Transverse colon (tissue), 4 donors: ENCODE measurements at regions not wholly inside any gene's neighbourhood (a gene's known extent, or its start where the extent isn't known, plus 50 kb on each side); places are given as distances from the start of the nearest gene placed in this dataset.

ENCODE experiments used
- DNase-seq: peaks from one replicate; pipeline ENCODE4 v3.0.0-alpha.2; 2019
- H3K27ac ChIP-seq, 4 donors: fragments of 200-600 bp; sonication (generic); 2 replicates each; pipeline ENCODE4 v1.5.1; 2016 to 2018; ENCODE audit warnings: inconsistent platforms in 4 of 4
- H3K27me3 ChIP-seq: fragments of 200-600 bp; sonication (generic); 2 replicates; pipeline ENCODE4 v1.5.1; 2017; ENCODE audit warnings: inconsistent platforms
- H3K36me3 ChIP-seq, 4 donors: fragments of 200-600 bp; sonication (generic); 2 replicates each; pipeline ENCODE4 v1.5.1; 2017 to 2019; ENCODE audit warnings: inconsistent platforms in 4 of 4
- H3K4me1 ChIP-seq, 4 donors: fragments of 200-600 bp; sonication (generic); 2 replicates each; pipeline ENCODE4 v1.5.1; 2017 to 2020; ENCODE audit warnings: inconsistent platforms in 4 of 4
- H3K4me3 ChIP-seq, 4 donors: fragments of 200-600 bp; sonication (generic); 1 replicate in 1 of 4; 2 replicates in 3 of 4; pipeline versions ENCODE4 v1.5.1 to v1.6.1; 2017 to 2019; ENCODE audit warnings: inconsistent platforms in 4 of 4
- H3K9me3 ChIP-seq, 2 donors: fragments of 200-600 bp; sonication (generic); 2 replicates each; pipeline ENCODE4 v1.5.1; 2017 to 2019; ENCODE audit warnings: inconsistent platforms in 2 of 2
- EP300 ChIP-seq: sonication (generic); formaldehyde crosslinking; IDR thresholded peaks from one replicate; pipeline ENCODE4 v1.6.1; 2017; ENCODE audit warnings: antibody characterized with exemption, low read depth
- POLR2A ChIP-seq: fragments of 450-650 bp; IDR thresholded peaks from one replicate; pipeline ENCODE4 v1.6.1; 2016; ENCODE audit warnings: antibody characterized with exemption, mild to moderate bottlenecking, moderate library complexity
- POLR2AphosphoS5 ChIP-seq, 3 donors: sonication (generic); formaldehyde crosslinking; IDR thresholded peaks; one replicate each; pipeline ENCODE4 v1.6.1; 2016; ENCODE audit warnings: antibody characterized with exemption in 3 of 3
- WGBS, 2 donors: methylation state at CpG; one replicate each; pipeline ENCODE4 v1.1.5; 2018; ENCODE audit warnings: low coverage in 1 of 2; 5-methylcytosine and 5-hydroxymethylcytosine counted together
- in situ Hi-C, 4 donors: fragments of 200-750 bp; cut with MboI; loops; one replicate each; pipeline versions ENCODE4 v1.15.0 to v1.15.1; 2017; ENCODE audit warnings: low sequenced_read_pairs in 3 of 4, low pct_ligation_motif_present in 1 of 4, low pct_unique_long_range_greater_than_20kb in 1 of 4
- intact Hi-C: fragments of 100-400 bp; cut with DNase I; formaldehyde crosslinking; loops from one replicate; pipeline ENCODE4 v1.15.1; 2023; ENCODE audit warnings: low total_unique reads
- TF ChIP-seq, protein P1 (sequence below), 5 experiments: fragments of 200-600 bp in 3 of 5; fragments of 450-650 bp in 2 of 5; sonication (generic) in 3 of 5; IDR thresholded peaks; 1 replicate in 2 of 5; 2 replicates in 3 of 5; pipeline ENCODE4 v1.5.1; 2016 to 2017; ENCODE audit warnings: antibody characterized with exemption in 5 of 5, inconsistent platforms in 3 of 5, mild to moderate bottlenecking in 2 of 5, moderate library complexity in 1 of 5

DNA sequence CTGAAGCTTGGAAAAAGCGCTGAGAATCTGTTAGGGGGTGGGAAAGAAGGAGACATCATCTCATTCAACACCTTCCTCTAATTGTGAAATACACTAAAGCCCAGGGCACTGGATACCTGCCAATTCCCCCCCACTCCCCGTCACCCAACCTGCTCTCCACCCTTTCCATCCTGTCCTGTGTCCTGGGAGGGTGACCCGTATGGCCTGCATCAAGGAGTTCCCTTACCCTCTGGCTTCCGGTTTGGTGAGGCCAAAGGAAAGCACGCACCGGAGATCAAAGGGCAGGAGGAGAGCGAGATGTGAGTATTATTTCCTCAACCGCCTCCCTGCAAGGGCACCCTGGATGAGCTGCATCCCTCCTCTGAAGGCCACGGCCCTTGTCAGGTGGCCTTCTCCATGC, 65.0 kb upstream of the PTPRJ start:
- H3K27ac ChIP-seq = no peak overlapping the region
- DNase-seq = peak; percentile 11

GRCh38 chr11:47914743-47915142, 65.6 kb upstream of the PTPRJ start:
- no peaks in the 10 kb centered on the region for H3K9me3 ChIP-seq
- intact Hi-C loops = loop anchor here (1.0 kb wide), 1 partner anchor 15 kb away; no protein-coding TSS in a partner anchor
- 79 to 81% methylated on average over 6 to 7 of the region's 7 CpGs for WGBS, 2 donors

More for the DNA sequence above, 65.0 kb upstream of the PTPRJ start:
- Histone ChIP-seq H3K4me3 (no peak overlapping the region), H3K27me3 (no peaks in the 10 kb centered on the region), H3K4me1 (peaks cover 0 to 15% (median 0%) of the 10 kb centered on the region in 4 donors), H3K9me3 (no peaks in the 10 kb centered on the region), H3K36me3 (no peaks in the 10 kb centered on the region)
- intact Hi-C loops (no loop called here), in situ Hi-C loops (no loop called here)
- TF ChIP-seq, protein P1, sequence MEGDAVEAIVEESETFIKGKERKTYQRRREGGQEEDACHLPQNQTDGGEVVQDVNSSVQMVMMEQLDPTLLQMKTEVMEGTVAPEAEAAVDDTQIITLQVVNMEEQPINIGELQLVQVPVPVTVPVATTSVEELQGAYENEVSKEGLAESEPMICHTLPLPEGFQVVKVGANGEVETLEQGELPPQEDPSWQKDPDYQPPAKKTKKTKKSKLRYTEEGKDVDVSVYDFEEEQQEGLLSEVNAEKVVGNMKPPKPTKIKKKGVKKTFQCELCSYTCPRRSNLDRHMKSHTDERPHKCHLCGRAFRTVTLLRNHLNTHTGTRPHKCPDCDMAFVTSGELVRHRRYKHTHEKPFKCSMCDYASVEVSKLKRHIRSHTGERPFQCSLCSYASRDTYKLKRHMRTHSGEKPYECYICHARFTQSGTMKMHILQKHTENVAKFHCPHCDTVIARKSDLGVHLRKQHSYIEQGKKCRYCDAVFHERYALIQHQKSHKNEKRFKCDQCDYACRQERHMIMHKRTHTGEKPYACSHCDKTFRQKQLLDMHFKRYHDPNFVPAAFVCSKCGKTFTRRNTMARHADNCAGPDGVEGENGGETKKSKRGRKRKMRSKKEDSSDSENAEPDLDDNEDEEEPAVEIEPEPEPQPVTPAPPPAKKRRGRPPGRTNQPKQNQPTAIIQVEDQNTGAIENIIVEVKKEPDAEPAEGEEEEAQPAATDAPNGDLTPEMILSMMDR (IDR thresholded peaks at IDR 0.05) = no peak
- TF ChIP-seq EP300 (no peak), POLR2A (no peak), POLR2AphosphoS5 (IDR thresholded peaks at IDR 0.05) (no peak)
- 65% methylated on average over 9 of the region's 9 CpGs; no CpG with 5 or more reads in 1 of the 2 donors for WGBS, 2 donors

GRCh38 chr11:47913529-47914244, 65.5 kb upstream of the NUP160 start:
- DNase-seq = no peak
- in situ Hi-C loops (no loop called here), intact Hi-C loops (loop anchor here (1.0 kb wide), 1 partner anchor 14 kb away; no protein-coding TSS in a partner anchor)
- no peaks in the 10 kb centered on the region for H3K36me3 ChIP-seq
- no peaks in the 10 kb centered on the region for H3K9me3 ChIP-seq
- no peaks in the 10 kb centered on the region for H3K27me3 ChIP-seq
- 89 to 95% methylated on average over 7 to 8 of the region's 8 CpGs for WGBS, 2 donors
- peaks cover 0 to 13% (median 0%) of the 10 kb centered on the region in 4 donors for H3K4me1 ChIP-seq
- no peak for TF ChIP-seq POLR2AphosphoS5 (IDR thresholded peaks at IDR 0.05)
- no peak for TF ChIP-seq POLR2A
- TF ChIP-seq, protein P1 (IDR thresholded peaks at IDR 0.05) = no peak
- no peak for TF ChIP-seq EP300
- H3K27ac ChIP-seq = no peak overlapping the region
- no peak overlapping the region for H3K4me3 ChIP-seq

More at GRCh38 chr11:47914743-47915142, 65.6 kb upstream of the PTPRJ start:
- Histone ChIP-seq H3K4me1 (peaks cover 0 to 15% (median 0%) of the 10 kb centered on the region in 4 donors), H3K36me3 (no peaks in the 10 kb centered on the region), H3K27me3 (no peaks in the 10 kb centered on the region), H3K27ac (no peak overlapping the region), H3K4me3 (no peak overlapping the region)
- DNase-seq = no peak
- in situ Hi-C loops = no loop called here
- TF ChIP-seq POLR2A (no peak), POLR2AphosphoS5 (IDR thresholded peaks at IDR 0.05) (no peak), EP300 (no peak)
- TF ChIP-seq, protein P1 (IDR thresholded peaks at IDR 0.05) = no peak

GRCh38 chr11:47912843-47913437, 64.8 kb upstream of the NUP160 start:
- Histone ChIP-seq H3K9me3 (no peaks in the 10 kb centered on the region), H3K27me3 (no peaks in the 10 kb centered on the region), H3K4me1 (peaks cover 0 to 6% (median 0%) of the 10 kb centered on the region in 4 donors), H3K27ac (no peak overlapping the region), H3K4me3 (no peak overlapping the region), H3K36me3 (no peaks in the 10 kb centered on the region)
- intact Hi-C loops = no loop called here
- no peak for TF ChIP-seq POLR2AphosphoS5 (IDR thresholded peaks at IDR 0.05)
- no peak for TF ChIP-seq EP300
- TF ChIP-seq, protein P1 (IDR thresholded peaks at IDR 0.05) = no peak
- no peak for TF ChIP-seq POLR2A
- in situ Hi-C loops = no loop called here
- 44 to 61% methylated on average over 4 to 6 of the region's 6 CpGs for WGBS, 2 donors
- DNase-seq = no peak
